ENCODE measurements at regions not wholly inside any gene's neighbourhood (a gene's known extent, or its start where the extent isn't known, plus 50 kb on each side); places are given as distances from the start of the nearest gene placed in this dataset.

DNA sequence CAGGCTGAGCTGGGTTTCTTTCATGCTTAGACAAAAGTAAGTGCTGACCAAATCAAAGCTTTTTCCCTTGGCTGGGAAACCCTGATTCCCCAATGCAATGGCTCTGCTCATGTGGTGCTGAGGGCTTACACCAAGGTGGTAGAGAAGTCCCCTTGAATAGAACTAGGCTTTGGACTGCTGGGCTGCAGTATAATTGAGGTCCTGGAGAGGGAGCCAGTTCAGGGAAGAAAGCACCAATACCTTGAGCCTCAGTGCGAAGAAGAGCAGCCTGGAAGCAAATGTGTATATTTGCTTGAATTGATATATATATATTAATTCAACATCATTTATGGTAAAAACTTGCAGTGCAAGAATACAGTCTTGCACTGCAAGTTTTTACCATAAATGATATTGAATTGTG lies 391.1 kb downstream of the RPS24 start:
- Mint-ChIP-seq H3K27me3 (ENCODE audit: insufficient read depth, unreplicated experiment) (peaks cover 50% of the 10 kb centered on the region), H3K4me1 (ENCODE audit: insufficient read depth, unreplicated experiment) (no peaks in the 10 kb centered on the region), H3K9me3 (ENCODE audit: unreplicated experiment) (no peaks in the 10 kb centered on the region), H3K36me3 (ENCODE audit: insufficient read depth, unreplicated experiment) (no peaks in the 10 kb centered on the region), H3K27ac (ENCODE audit: low read depth, unreplicated experiment) (no peak overlapping the region), H3K4me3 (ENCODE audit: unreplicated experiment) (no peak overlapping the region)
- POLR2A ChIA-PET = no interaction called here
- intact Hi-C loops (cut with micrococcal nuclease) = loop anchor here (1.0 to 2.0 kb wide), 3 partner anchors 233 to 771 kb away; no protein-coding TSS in a partner anchor
- peak; percentile 42 for DNase-seq (ENCODE audit: unreplicated experiment)
- CTCF ChIA-PET = interaction anchor here (0.5 to 1.4 kb wide), 7 partner anchors 19 to 770 kb away, joined by 3 to 5 read pairs (median 3); no protein-coding TSS in a partner anchor
- no TSS peak for BruUV-seq (replicated peaks)
- TF ChIP-seq CTCF (IDR thresholded peaks at IDR 0.05; ENCODE audit: unreplicated experiment) = peak; percentile 49

DNA sequence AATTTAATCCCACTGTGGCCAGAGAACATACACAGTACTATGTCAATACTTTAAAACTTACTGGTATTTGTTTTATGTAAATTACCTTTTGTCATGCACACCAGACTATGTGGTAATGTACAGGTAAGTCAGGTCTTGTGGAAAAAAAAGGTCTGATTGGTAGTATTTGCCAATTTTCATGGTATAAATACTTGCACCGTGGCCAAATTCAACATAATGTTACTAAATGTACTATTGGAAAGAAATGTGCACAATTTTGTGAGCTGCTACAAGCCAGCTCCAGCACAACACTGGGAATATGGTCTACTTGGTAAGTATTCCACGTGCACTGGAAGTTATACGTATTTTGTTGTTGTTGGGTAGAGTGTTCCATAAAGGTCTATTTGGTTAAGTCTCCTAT lies 392.5 kb downstream of the RPS24 start:
- H3K4me3 Mint-ChIP-seq (ENCODE audit: unreplicated experiment) = no peak overlapping the region
- no peak for TF ChIP-seq CTCF (IDR thresholded peaks at IDR 0.05; ENCODE audit: unreplicated experiment)
- ChIA-PET POLR2A (no interaction called here), CTCF (interaction anchor here (0.5 to 1.0 kb wide), 4 partner anchors 20 to 768 kb away, joined by 3 to 7 read pairs (median 3); no protein-coding TSS in a partner anchor)
- intact Hi-C loops (cut with micrococcal nuclease) = no loop called here
- no TSS peak for BruUV-seq (replicated peaks)
- H3K4me1 Mint-ChIP-seq (ENCODE audit: insufficient read depth, unreplicated experiment) = no peaks in the 10 kb centered on the region
- H3K27ac Mint-ChIP-seq (ENCODE audit: low read depth, unreplicated experiment) = no peak overlapping the region
- H3K27me3 Mint-ChIP-seq (ENCODE audit: insufficient read depth, unreplicated experiment) = peaks cover 50% of the 10 kb centered on the region
- no peaks in the 10 kb centered on the region for H3K36me3 Mint-ChIP-seq (ENCODE audit: insufficient read depth, unreplicated experiment)
- DNase-seq (ENCODE audit: unreplicated experiment) = no peak
- H3K9me3 Mint-ChIP-seq (ENCODE audit: unreplicated experiment) = no peaks in the 10 kb centered on the region

DNA sequence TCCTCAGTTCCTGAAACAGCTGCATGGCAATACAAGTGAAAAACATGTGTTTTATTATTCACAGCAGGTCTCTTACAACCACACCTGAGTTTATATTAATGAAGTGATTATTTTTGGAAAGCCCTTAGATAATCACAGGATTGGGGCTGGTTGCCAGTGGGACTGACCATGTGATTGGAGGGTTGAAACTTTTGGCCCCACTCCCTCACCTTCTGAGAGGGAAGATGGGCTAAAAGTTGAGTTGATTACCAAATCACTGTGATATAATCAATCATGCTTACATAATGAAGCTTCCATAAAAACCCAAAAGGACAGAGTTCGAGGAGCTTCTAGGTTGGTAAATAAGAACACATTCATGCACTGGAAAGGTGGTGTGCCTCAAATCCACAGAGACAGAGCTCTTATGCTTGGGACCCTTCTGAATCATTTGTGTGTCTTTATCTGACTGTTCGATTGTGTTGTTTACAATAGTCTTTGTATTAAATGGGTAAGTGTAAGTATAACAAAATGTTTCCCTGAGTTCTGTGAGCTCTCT lies 393.9 kb downstream of the RPS24 start:
- H3K4me1 Mint-ChIP-seq (ENCODE audit: insufficient read depth, unreplicated experiment) = no peaks in the 10 kb centered on the region
- intact Hi-C loops (cut with micrococcal nuclease) = no loop called here
- H3K9me3 Mint-ChIP-seq (ENCODE audit: unreplicated experiment) = no peaks in the 10 kb centered on the region
- no peak overlapping the region for H3K4me3 Mint-ChIP-seq (ENCODE audit: unreplicated experiment)
- no TSS peak for BruUV-seq (replicated peaks)
- no peak overlapping the region for H3K27ac Mint-ChIP-seq (ENCODE audit: low read depth, unreplicated experiment)
- ChIA-PET POLR2A (no interaction called here), CTCF (interaction anchor here (0.6 to 1.2 kb wide), 6 partner anchors 22 to 962 kb away, joined by 3 to 8 read pairs (median 4); no protein-coding TSS in a partner anchor)
- no peaks in the 10 kb centered on the region for H3K36me3 Mint-ChIP-seq (ENCODE audit: insufficient read depth, unreplicated experiment)
- no peak for TF ChIP-seq CTCF (IDR thresholded peaks at IDR 0.05; ENCODE audit: unreplicated experiment)
- no peak for DNase-seq (ENCODE audit: unreplicated experiment)
- peaks cover 60% of the 10 kb centered on the region for H3K27me3 Mint-ChIP-seq (ENCODE audit: insufficient read depth, unreplicated experiment)

GRCh38 chr10:78428579-78428978 lies 394.9 kb downstream of the RPS24 start:
- ChIA-PET CTCF (interaction anchor here (0.7 to 1.2 kb wide), 7 partner anchors 10 to 793 kb away, joined by 3 to 8 read pairs (median 3); no protein-coding TSS in a partner anchor), POLR2A (no interaction called here)
- Mint-ChIP-seq H3K9me3 (ENCODE audit: unreplicated experiment) (no peaks in the 10 kb centered on the region), H3K27ac (ENCODE audit: low read depth, unreplicated experiment) (no peak overlapping the region), H3K4me3 (ENCODE audit: unreplicated experiment) (no peak overlapping the region), H3K4me1 (ENCODE audit: insufficient read depth, unreplicated experiment) (no peaks in the 10 kb centered on the region), H3K27me3 (ENCODE audit: insufficient read depth, unreplicated experiment) (peaks cover 62% of the 10 kb centered on the region), H3K36me3 (ENCODE audit: insufficient read depth, unreplicated experiment) (no peaks in the 10 kb centered on the region)
- no TSS peak for BruUV-seq (replicated peaks)
- intact Hi-C loops (cut with micrococcal nuclease) = no loop called here
- DNase-seq (ENCODE audit: unreplicated experiment) = no peak
- no peak for TF ChIP-seq CTCF (IDR thresholded peaks at IDR 0.05; ENCODE audit: unreplicated experiment)

Data from MCF 10A (cell line).